Endothelial cell of umbilical vein (primary cell): ENCODE measurements at regions not wholly inside any gene's neighbourhood (a gene's known extent, or its start where the extent isn't known, plus 50 kb on each side); places are given as distances from the start of the nearest gene placed in this dataset.

ENCODE experiments used
- BruUV-seq: library from RNA; stranded (reverse); fragments of 400-500 nt; replicated peaks from 2 replicates; lab custom pipeline; 2021; lab: Mats Ljungman, UMichigan
- CTCF ChIA-PET: fragments of 300-600, 350-600 bp; sonication (Branson Sonifier 250); formaldehyde crosslinking; loops from one replicate; lab custom pipeline; 2021; ENCODE audit warnings: antibody characterized with exemption, inconsistent platforms; lab: Charles Lee
- POLR2A ChIA-PET: fragments of 300-600, 350-600 bp; sonication (Branson Sonifier 250); formaldehyde crosslinking; loops from one replicate; lab custom pipeline; 2021; ENCODE audit warnings: antibody characterized with exemption, inconsistent platforms; lab: Charles Lee
- DNase-seq: peaks from one replicate; pipeline ENCODE4 v3.0.0-alpha.2; 2011; ENCODE audit warnings: low read depth, low spot score
- FAIRE-seq: peaks from 2 replicates; lab custom pipeline; 2011; peaks lifted over from hg19 to GRCh38; lab: Jason Lieb, UNC
- H2AFZ ChIP-seq: 2 replicates; pipeline ENCODE4 v1.6.0; 2012; ENCODE audit warnings: low read depth, low read length, control low read depth, inconsistent platforms
- H3K27ac ChIP-seq: 2 replicates; pipeline ENCODE4 v1.5.1; 2011; ENCODE audit warnings: low read depth, mild to moderate bottlenecking, control low read depth, low read length, moderate library complexity; ENCODE audit not compliant: insufficient read depth
- H3K27me3 ChIP-seq, 2 experiments: 2 replicates each; pipeline versions ENCODE4 v1.6.0 to v1.6.1; 2011; ENCODE audit warnings: low read length in 2 of 2, mixed read lengths in 1 of 2; ENCODE audit not compliant: control insufficient read depth in 2 of 2, insufficient read depth in 2 of 2
- H3K36me3 ChIP-seq, 2 experiments: 2 replicates in 1 of 2; 3 replicates in 1 of 2; pipeline ENCODE4 v1.5.1; 2011; ENCODE audit warnings: low read length in 2 of 2, mild to moderate bottlenecking in 1 of 2, moderate library complexity in 1 of 2; ENCODE audit not compliant: control insufficient read depth in 2 of 2, insufficient read depth in 2 of 2; ENCODE audit errors: extremely low read depth in 1 of 2
- H3K4me1 ChIP-seq: 3 replicates; pipeline ENCODE4 v1.5.1; 2011; ENCODE audit warnings: mild to moderate bottlenecking, low read length; ENCODE audit not compliant: control insufficient read depth, insufficient read depth; ENCODE audit errors: extremely low read depth
- H3K4me2 ChIP-seq: 2 replicates; pipeline ENCODE4 v1.6.1; 2011; ENCODE audit warnings: low read length, control low read depth, mixed read lengths; ENCODE audit not compliant: insufficient read depth
- H3K4me3 ChIP-seq, 3 experiments: fragments of 200-600 bp in 1 of 3; sonication (generic), shearing (Covaris generic) in 1 of 3; replicated peaks in 1 of 3; 2 replicates each; pipeline ENCODE4 v1.5.1; 2011 to 2016; ENCODE audit warnings: control low read depth in 3 of 3, low read length in 3 of 3, mild to moderate bottlenecking in 2 of 3, inconsistent platforms in 1 of 3, low read depth in 1 of 3, moderate library complexity in 1 of 3; ENCODE audit not compliant: insufficient read depth in 1 of 3
- H3K79me2 ChIP-seq: 2 replicates; pipeline ENCODE4 v1.6.0; 2012; ENCODE audit warnings: low read length, inconsistent platforms; ENCODE audit not compliant: control insufficient read depth, insufficient read depth
- H3K9ac ChIP-seq: replicated peaks from 2 replicates; pipeline ENCODE3; 2011; ENCODE audit warnings: low read length, control low read depth; ENCODE audit not compliant: insufficient read depth; ENCODE audit errors: extremely low read depth
- H3K9me1 ChIP-seq: replicated peaks from 3 replicates; pipeline ENCODE4 v1.6.0; 2011; ENCODE audit warnings: mild to moderate bottlenecking, low read length; ENCODE audit not compliant: control insufficient read depth, insufficient read depth; ENCODE audit errors: extremely low read depth
- H3K9me3 ChIP-seq: replicated peaks from 2 replicates; pipeline ENCODE4 v1.5.1; 2012; ENCODE audit warnings: low read length, inconsistent platforms; ENCODE audit not compliant: control insufficient read depth, insufficient read depth
- H4K20me1 ChIP-seq: replicated peaks from 2 replicates; pipeline ENCODE3; 2011; ENCODE audit warnings: mild to moderate bottlenecking, low read length; ENCODE audit not compliant: control insufficient read depth, insufficient read depth; ENCODE audit errors: extremely low read depth
- EZH2 ChIP-seq: IDR thresholded peaks from 2 replicates; pipeline ENCODE4 v1.6.1; 2012; ENCODE audit warnings: borderline replicate concordance, low read depth, mild to moderate bottlenecking, moderate library complexity, low read length, inconsistent platforms; ENCODE audit not compliant: severe bottlenecking
- FOS ChIP-seq: IDR thresholded peaks from 2 replicates; pipeline ENCODE4 v1.6.1; 2011; ENCODE audit warnings: mild to moderate bottlenecking, low read length, moderate library complexity, borderline replicate concordance; ENCODE audit not compliant: insufficient read depth
- GATA2 ChIP-seq: IDR thresholded peaks from 2 replicates; pipeline ENCODE4 v1.7.0; 2011; ENCODE audit warnings: low read depth, mild to moderate bottlenecking, moderate library complexity, mixed read lengths, low read length; ENCODE audit not compliant: insufficient read length, insufficient read depth
- JUN ChIP-seq: IDR thresholded peaks from 2 replicates; pipeline ENCODE4 v1.6.1; 2011; ENCODE audit warnings: borderline replicate concordance, low read depth; ENCODE audit not compliant: insufficient read length, insufficient read depth
- MYC ChIP-seq: IDR thresholded peaks from one replicate; pipeline ENCODE4 v1.6.1; 2011; ENCODE audit warnings: mild to moderate bottlenecking, low read depth, low read length
- POLR2A ChIP-seq: IDR thresholded peaks from 2 replicates; pipeline ENCODE4 v1.6.1; 2012; ENCODE audit warnings: low read depth, mild to moderate bottlenecking, control low read depth, low read length
- POLR2AphosphoS5 ChIP-seq: IDR thresholded peaks from 2 replicates; pipeline ENCODE4 v1.6.1; 2012; ENCODE audit warnings: low read depth, mild to moderate bottlenecking, control low read depth, low read length, moderate library complexity; ENCODE audit not compliant: insufficient read depth
- dilution Hi-C: fragments of 300-500 bp; cut with MboI; formaldehyde crosslinking; loops from one replicate; pipeline ENCODE4 v1.15.0; 2019; ENCODE audit warnings: low sequenced_read_pairs; ENCODE audit not compliant: extremely low pct_ligation_motif_present
- intact Hi-C: fragments of 100-400 bp; cut with micrococcal nuclease; formaldehyde crosslinking; loops from one replicate; pipeline ENCODE4 v1.10.0; 2022
- TF ChIP-seq, protein P1 (sequence below), 2 donors: IDR thresholded peaks; 1 replicate in 1 of 2; 2 replicates in 1 of 2; pipeline ENCODE4 v1.5.1; 2011; ENCODE audit warnings: low read length in 2 of 2, mild to moderate bottlenecking in 2 of 2, moderate library complexity in 2 of 2, control low read depth in 1 of 2, inconsistent platforms in 1 of 2, low read depth in 1 of 2; ENCODE audit not compliant: insufficient read depth in 1 of 2; ENCODE audit errors: extremely low read depth in 1 of 2
- TF ChIP-seq, protein P2 (sequence below): IDR thresholded peaks from 2 replicates; pipeline ENCODE4 v1.6.1; 2011; ENCODE audit not compliant: insufficient read depth, insufficient read length

DNA sequence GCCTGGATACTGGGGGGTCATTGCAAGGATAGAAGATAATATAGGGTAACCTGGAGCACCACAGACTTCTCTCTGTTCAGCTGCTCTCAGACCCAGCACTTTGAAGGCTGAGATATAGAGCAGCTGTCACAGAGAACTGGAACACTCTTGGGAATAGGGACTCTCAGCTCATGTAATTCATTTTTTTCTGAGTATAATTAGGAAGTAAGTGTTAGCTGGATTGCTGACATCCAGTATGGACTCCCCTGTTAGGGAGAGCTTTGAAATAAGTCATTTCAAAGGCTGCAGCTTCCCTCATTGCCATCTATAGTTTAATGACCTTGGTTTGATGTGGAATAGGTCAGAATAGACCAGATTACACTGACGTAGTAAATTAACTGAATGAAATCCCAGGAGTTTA, 120.8 kb upstream of the POU2AF2 start:
- H3K27ac ChIP-seq = no peak overlapping the region
- no peaks in the 10 kb centered on the region for H3K9me1 ChIP-seq
- TF ChIP-seq GATA2 = no peak
- H2AFZ ChIP-seq = no peak overlapping the region
- BruUV-seq = no TSS peak
- FAIRE-seq (no peak), DNase-seq (no peak)
- no peak overlapping the region for H3K4me2 ChIP-seq
- no peaks in the 10 kb centered on the region for H3K36me3 ChIP-seq
- no peaks in the 10 kb centered on the region for H3K27me3 ChIP-seq
- no peak overlapping the region for H3K9ac ChIP-seq
- H3K9me3 ChIP-seq = no peaks in the 10 kb centered on the region
- H3K4me1 ChIP-seq = no peaks in the 10 kb centered on the region
- CTCF ChIA-PET = interaction anchor here (1.1 kb wide), 1 partner anchor 8 kb away, joined by 3 read pairs; no protein-coding TSS in a partner anchor
- POLR2A ChIA-PET = no interaction called here
- no peaks in the 10 kb centered on the region for H4K20me1 ChIP-seq
- no peaks in the 10 kb centered on the region for H3K79me2 ChIP-seq
- no peak overlapping the region for H3K4me3 ChIP-seq
- intact Hi-C loops (no loop called here), dilution Hi-C loops (no loop called here)

DNA sequence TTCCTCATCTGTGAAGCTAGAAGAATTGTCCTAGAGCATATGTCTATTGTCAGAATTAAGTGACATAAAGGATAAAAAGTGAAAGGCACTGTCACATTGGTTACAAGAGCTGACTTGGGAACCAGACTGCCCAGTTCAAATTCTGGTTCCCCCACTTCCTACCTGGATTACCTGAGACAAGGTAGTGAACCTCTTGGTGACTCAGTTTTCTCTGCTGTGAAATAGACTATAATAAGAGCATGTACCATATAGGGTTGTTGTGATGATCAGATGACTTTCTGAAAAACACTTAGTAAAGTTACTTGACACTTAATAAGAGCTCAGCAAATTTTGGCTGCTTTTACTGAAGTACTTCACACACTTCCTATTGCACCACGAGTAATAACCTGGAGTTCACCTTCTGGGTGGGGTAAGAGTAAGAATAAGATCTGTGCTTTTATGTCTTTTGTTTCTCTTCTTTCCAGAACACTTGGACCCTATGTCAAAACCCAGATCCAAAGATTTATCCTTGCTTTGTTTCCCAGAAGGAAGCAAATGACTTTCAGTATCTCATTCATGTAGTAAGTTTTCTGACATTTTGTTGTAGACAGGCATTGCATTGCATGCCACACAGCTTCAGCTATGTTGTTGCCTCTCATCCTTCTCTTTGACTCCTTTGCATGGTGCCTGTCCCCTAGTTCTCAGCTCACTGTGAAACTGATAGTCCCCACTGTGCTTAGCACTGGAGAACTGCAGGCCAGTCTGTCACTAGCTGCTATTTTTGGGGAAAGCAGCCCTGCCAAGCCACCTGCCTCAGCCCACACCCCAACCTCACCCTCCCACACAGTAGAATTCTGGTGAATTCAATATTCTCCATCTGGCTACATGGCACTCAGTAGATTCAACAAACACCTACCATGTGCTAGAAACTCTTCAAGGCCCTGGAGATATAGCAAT, 121.8 kb upstream of the POU2AF2 start:
- BruUV-seq = no TSS peak
- intact Hi-C loops = no loop called here
- Histone ChIP-seq H2AFZ (no peak overlapping the region), H3K4me1 (no peaks in the 10 kb centered on the region), H3K9me3 (no peaks in the 10 kb centered on the region), H3K4me3 (no peak overlapping the region), H3K27me3 (no peaks in the 10 kb centered on the region), H3K36me3 (no peaks in the 10 kb centered on the region), H3K79me2 (no peaks in the 10 kb centered on the region), H3K9me1 (no peaks in the 10 kb centered on the region), H4K20me1 (no peaks in the 10 kb centered on the region), H3K4me2 (no peak overlapping the region), H3K9ac (no peak overlapping the region), H3K27ac (no peak overlapping the region)
- ChIA-PET POLR2A (no interaction called here), CTCF (interaction anchor here (1.1 kb wide), 1 partner anchor 9 kb away, joined by 3 read pairs; no protein-coding TSS in a partner anchor)
- DNase-seq (no peak), FAIRE-seq (no peak)
- dilution Hi-C loops = no loop called here
- TF ChIP-seq POLR2A (no peak), MYC (no peak), JUN (no peak), POLR2AphosphoS5 (no peak), EZH2 (no peak), FOS (no peak), GATA2 (no peak)
- TF ChIP-seq, protein P1, sequence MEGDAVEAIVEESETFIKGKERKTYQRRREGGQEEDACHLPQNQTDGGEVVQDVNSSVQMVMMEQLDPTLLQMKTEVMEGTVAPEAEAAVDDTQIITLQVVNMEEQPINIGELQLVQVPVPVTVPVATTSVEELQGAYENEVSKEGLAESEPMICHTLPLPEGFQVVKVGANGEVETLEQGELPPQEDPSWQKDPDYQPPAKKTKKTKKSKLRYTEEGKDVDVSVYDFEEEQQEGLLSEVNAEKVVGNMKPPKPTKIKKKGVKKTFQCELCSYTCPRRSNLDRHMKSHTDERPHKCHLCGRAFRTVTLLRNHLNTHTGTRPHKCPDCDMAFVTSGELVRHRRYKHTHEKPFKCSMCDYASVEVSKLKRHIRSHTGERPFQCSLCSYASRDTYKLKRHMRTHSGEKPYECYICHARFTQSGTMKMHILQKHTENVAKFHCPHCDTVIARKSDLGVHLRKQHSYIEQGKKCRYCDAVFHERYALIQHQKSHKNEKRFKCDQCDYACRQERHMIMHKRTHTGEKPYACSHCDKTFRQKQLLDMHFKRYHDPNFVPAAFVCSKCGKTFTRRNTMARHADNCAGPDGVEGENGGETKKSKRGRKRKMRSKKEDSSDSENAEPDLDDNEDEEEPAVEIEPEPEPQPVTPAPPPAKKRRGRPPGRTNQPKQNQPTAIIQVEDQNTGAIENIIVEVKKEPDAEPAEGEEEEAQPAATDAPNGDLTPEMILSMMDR (IDR thresholded peaks at IDR 0.05; ENCODE audit: extremely low read depth in 1 of 2, insufficient read depth in 1 of 2, low read depth in 1 of 2, low read length in 2 of 2) = no peak
- TF ChIP-seq, protein P2, sequence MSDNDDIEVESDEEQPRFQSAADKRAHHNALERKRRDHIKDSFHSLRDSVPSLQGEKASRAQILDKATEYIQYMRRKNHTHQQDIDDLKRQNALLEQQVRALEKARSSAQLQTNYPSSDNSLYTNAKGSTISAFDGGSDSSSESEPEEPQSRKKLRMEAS = no peak
